ENCODE measurements at regions not wholly inside any gene's neighbourhood (a gene's known extent, or its start where the extent isn't known, plus 50 kb on each side); places are given as distances from the start of the nearest gene placed in this dataset.

DNA sequence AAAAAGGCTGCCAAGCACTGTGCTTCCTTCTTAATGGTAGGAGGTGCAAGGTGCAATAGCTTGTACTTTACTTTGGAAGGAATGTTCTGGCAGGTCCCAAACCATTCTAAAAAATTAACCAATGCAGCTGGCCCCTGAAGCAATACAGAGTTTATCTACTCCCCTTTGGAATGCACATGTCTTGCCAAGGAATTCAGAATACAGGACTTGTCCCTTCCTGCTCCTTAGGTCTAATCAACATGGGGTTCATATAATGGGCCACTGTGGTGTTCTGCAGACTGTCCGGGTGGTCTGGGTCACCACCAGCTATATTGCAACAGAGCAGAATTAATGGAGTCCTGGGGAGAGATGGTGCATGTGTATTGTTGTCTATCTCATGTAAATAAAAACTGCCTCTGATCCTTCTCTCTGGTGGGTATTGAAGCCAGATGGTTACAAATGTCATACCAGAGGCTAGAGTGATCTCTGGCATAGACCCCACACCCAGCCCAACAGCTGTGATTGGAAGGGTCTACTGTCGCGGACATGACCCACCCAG lies 112.8 kb downstream of the RIPK4 start:
- no peak for DNase-seq (ENCODE audit: low read depth in 4 of 4, low spot score in 3 of 4)

DNA sequence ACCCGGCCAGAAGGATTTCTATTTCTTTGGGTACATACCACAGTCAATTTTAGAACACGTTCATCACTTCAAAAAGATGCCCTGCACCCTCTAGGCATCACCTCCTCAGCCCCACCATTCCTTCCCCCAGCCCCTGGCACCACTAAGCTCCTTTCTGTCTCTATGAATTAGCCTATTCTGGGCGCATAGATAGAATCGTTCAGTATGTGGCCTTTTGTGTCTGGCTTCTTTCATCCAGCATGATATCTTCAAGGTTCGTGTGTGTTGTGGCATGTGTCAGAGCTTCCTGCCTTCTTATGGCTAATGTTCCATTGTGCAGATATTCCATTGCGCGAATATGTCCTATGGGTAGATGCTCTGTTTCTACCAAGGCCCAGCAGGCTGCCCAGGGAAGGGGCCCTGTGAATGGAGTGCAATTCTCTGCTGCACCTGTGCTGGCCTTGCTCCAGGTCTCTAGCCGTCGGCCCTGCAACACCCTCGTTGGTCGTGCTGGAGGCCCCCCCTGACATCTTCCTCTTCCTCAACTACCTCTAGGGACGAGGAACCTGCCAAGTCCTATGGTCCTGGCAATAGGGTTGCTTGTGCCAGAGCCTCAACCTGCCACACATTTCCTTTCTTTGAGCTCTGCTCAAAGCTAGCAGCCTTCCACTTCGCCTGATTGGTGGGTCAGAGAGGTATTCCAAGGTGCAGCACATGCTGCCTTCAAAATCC lies 113.5 kb downstream of the RIPK4 start:
- no peak for DNase-seq (ENCODE audit: low read depth in 4 of 4, low spot score in 3 of 4)

GRCh38 chr21:41651830-41652229 lies 115.0 kb downstream of the RIPK4 start:
- DNase-seq (ENCODE audit: low read depth in 4 of 4, low spot score in 3 of 4) = no peak

DNA sequence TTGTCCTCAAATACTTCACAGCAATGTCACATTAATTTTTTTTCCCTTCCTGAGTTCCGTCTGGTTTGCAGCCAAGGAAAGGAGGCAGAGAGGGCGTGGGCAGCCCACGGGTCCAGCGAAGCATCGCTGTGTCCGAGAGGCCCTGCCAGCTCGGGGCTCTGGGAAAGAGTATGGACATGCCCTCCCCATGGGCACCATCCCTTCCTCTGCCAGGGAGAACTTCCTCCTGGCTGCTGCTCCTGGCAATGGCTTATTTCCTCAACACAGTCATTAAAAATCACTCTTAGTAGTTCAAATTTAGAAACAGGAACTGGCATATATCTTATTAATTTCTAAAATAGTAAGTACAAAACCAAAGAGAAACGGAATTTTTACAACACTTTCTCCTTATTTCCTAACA lies 115.4 kb downstream of the RIPK4 start:
- no peak for DNase-seq (ENCODE audit: low read depth in 4 of 4, low spot score in 3 of 4)

GRCh38 chr21:41650526-41651145 lies 116.2 kb downstream of the RIPK4 start:
- DNase-seq (ENCODE audit: low read depth in 4 of 4, low spot score in 3 of 4) = no peak

DNA sequence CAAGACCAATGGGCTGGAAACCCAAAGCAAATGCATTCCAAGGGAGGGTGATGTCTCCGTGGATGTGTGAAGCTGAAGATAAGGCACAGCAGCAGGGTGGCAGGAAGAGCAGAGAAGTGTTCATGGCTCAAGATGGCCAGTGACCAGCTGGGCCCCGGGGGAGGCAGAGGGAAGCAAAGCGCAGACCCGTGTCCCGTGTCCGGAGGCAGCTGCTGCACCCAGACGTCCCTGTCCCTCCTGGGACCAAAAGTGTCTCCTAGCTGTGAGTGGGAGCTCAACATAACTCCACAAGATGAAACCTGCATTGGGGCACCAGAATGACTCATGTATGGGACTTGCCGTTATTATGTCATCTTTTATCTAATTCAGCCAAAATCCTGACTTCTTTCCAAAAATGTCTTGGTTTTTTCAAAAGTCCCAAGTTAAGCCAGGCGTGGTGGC lies 118.2 kb downstream of the RIPK4 start:
- no peak for DNase-seq (ENCODE audit: low read depth in 4 of 4, low spot score in 3 of 4)

- no peak for DNase-seq (ENCODE audit: low read depth in 4 of 4, low spot score in 3 of 4)
Observed at GRCh38 chr21:41647806-41648561, 118.9 kb downstream of the RIPK4 start.

DNA sequence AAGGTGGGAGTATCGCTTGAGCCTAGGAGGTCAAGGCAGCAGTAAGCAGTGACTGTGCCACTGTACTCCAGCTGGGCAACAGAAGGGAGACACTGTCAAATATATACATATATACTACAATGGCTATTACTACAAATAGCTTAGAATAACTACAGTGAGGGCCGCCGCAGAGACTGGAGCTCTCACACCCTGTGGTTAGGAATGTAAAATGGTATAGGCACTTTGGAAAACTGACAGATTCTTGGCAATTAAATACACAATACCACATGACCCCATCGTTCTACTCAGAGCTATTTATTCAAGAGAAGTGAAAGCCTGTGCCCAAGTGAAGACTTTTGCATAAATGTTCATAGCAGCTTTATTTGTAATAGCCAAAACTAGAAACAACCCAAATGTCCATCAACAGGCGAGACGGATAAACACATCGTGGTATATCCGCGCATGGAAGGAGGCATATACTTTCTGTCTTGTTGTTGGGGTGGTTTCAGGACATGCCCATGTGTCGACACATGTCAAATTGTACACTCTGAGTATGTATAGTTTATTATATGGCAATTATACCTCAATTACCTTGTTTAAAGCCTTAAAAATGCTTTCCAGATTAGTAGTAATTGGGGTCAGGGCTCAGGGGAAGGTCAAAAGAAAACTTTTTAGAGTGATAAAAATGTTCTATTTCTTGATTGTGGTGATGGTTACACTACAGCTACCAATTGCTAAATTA lies 123.4 kb downstream of the RIPK4 start:
- DNase-seq (ENCODE audit: low read depth in 4 of 4, low spot score in 3 of 4) = no peak

- no peak for DNase-seq (ENCODE audit: low read depth in 4 of 4, low spot score in 3 of 4)
Observed at GRCh38 chr21:41641821-41642701, 124.8 kb downstream of the RIPK4 start.

GRCh38 chr21:41641510-41641815 lies 125.4 kb downstream of the RIPK4 start:
- DNase-seq (ENCODE audit: low read depth in 4 of 4, low spot score in 3 of 4) = no peak

DNA sequence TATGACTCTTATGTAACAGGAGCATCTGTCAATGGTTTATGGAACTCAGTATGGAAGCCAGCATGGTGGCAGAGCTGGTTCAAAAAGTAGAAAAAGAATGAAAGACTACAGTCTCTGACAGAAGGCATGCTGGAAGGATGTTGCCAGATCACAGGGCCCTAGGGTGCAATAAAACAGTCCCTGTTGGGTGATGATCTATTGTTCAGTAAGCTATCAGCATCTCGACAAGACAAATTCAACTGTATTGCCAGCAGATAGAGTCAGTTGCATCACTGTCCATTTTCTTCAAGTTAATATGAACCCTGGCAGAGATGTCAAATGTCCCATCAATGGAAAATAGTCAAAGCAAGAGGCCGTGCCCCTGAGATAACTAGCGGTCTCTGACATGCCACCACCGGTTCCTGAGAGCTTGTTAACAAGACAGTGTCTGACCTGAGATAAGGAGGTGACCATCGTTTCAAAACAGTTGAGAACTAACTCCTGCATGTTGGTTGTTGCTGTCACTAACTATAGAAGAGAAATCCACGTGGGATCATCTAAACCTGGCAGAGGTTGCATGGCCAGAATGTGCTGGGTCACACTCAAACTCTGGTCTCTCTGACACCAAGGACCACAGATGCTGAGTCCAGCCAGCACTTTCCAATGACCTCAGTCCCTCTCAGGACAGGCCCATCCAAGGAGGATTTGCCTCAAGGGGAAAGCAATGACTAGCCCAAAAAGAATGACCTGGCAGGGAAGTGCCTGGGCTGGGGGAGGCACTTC lies 125.9 kb downstream of the RIPK4 start:
- no peak for DNase-seq (ENCODE audit: low read depth in 4 of 4, low spot score in 3 of 4)

- DNase-seq (ENCODE audit: low read depth in 4 of 4, low spot score in 3 of 4) = no peak
Observed at GRCh38 chr21:41639766-41640165, 127.1 kb downstream of the RIPK4 start.

DNA sequence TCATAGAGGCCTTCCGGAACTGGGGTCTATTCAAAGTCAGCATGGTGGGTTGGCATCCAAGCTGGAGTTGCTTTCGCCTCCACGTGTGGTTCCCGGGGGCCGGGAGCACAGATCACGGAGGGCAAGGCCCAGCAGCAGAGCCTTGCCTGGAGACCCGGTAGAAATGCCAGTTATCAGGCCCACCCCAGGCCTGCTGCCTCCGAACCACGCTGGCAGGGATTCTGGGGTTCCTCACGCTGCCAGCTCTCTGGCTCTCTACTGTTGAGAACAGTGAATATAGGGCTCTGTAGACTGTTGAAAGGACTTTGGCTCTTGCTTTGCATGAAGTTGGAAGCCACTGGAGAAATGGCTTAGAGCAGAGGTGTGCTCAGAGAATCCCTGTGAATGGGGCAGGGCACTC lies 127.5 kb downstream of the RIPK4 start:
- DNase-seq (ENCODE audit: low read depth in 4 of 4, low spot score in 3 of 4) = no peak

DNA sequence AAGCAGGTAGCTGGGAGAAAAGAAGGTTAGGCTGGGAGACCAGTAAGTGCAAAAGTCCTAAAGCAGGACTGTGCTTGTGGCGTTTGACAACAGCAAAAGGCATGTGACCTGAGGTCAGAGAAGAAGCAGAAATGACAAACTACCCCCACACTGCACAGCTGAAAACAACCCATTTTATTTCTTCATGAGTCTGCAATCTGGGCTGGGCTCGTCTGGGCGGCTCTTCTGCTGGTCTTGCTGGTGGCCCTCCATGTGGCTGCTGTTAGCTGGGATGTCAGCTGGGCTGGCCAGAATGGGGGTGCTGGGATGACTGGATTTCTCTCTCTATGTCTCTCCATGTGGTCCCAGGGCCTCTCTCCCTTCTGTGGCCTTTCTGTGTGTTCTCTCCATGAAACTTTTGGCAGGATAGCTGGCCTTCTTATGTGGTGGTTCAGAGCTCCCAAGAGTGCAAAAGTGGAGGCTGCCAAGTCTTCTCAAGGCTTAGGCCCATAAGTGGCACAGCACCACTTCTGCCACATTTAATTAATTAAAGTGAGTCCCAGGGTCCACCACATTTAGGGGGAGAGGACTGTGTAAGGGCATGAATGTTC lies 128.6 kb downstream of the RIPK4 start:
- no peak for DNase-seq (ENCODE audit: low read depth in 4 of 4, low spot score in 3 of 4)

GRCh38 chr21:41636636-41637630 lies 129.0 kb upstream of the TMPRSS2 start:
- no peak for DNase-seq (ENCODE audit: low read depth in 4 of 4, low spot score in 3 of 4)

DNA sequence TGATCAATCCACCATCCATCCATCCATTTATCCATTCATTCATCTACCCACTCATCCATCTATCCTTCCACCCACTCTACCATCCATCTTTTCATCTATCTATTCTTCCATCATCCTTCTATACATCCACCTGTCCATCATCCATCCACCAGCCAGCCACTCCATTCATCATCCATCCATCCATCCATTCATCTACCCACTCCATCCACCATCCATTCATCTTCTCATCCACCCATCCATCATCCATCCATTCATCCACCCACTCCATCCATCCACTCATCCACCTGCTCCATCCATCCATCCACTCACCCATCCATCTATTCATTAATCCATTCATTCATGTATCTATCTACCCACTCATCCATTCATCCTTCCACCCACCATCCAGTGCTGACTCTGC lies 127.9 kb upstream of the TMPRSS2 start:
- no peak for DNase-seq (ENCODE audit: low read depth in 4 of 4, low spot score in 3 of 4)

GRCh38 chr21:41634858-41635257 lies 126.9 kb upstream of the TMPRSS2 start:
- no peak for DNase-seq (ENCODE audit: low read depth in 4 of 4, low spot score in 3 of 4)

DNA sequence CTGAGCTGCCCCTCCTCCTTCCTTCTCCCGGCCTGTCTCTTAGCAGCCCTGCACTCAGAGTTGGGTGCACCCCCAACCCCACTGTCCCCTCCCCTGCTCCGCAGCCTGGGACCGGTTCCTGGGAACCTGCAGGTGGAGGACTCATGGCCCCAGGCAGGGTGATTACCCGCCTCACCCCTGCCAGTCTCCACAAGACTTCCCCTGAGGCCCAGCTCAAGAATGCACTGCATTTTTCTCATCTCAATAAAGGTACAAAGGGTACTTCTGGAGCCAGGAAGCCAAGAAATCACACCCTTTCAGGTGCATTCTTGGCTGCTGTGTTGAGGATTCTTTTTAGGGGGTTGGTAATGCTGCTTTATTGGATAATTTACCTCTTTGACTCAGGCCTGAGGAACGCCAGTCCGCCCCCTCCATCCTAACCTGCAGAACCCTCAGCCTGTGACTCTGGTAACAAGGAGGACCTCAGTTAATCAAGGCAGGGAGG lies 126.3 kb upstream of the TMPRSS2 start:
- DNase-seq (ENCODE audit: low read depth in 4 of 4, low spot score in 3 of 4) = no peak
